CD14-positive monocyte (primary cell): ENCODE measurements at regions not wholly inside any gene's neighbourhood (a gene's known extent, or its start where the extent isn't known, plus 50 kb on each side); places are given as distances from the start of the nearest gene placed in this dataset.

Source experiments
- DNase-seq, 3 donors: peaks; one replicate each; pipeline ENCODE4 v3.0.0-alpha.2; 2011 to 2022
- H2AFZ ChIP-seq: 2 replicates; pipeline ENCODE4 v1.6.0; 2012; ENCODE audit warnings: mild to moderate bottlenecking, low read depth, low read length, inconsistent platforms; ENCODE audit not compliant: insufficient read depth, poor library complexity, severe bottlenecking
- H3K27ac ChIP-seq, 2 donors: 1 replicate in 1 of 2; 2 replicates in 1 of 2; pipeline ENCODE4 v1.5.1; 2012 to 2013; ENCODE audit warnings: low read length in 2 of 2, control low read depth in 1 of 2, inconsistent platforms in 1 of 2, low read depth in 1 of 2, mild to moderate bottlenecking in 1 of 2
- H3K27me3 ChIP-seq, 2 donors: one replicate each; pipeline versions ENCODE4 v1.6.0 to v1.6.1; 2011 to 2013; ENCODE audit warnings: low read length in 2 of 2; ENCODE audit not compliant: control insufficient read depth in 2 of 2, insufficient read depth in 2 of 2
- H3K36me3 ChIP-seq, 2 donors: replicated peaks in 1 of 2; 1 replicate in 1 of 2; 2 replicates in 1 of 2; pipeline versions ENCODE4 v1.5.1 to v1.6.1; 2012 to 2013; ENCODE audit warnings: low read length in 2 of 2, control low read depth in 1 of 2, inconsistent platforms in 1 of 2, mild to moderate bottlenecking in 1 of 2; ENCODE audit not compliant: insufficient read depth in 2 of 2, control insufficient read depth in 1 of 2
- H3K4me1 ChIP-seq, 2 donors: 1 replicate in 1 of 2; 2 replicates in 1 of 2; pipeline versions ENCODE4 v1.5.1 to v1.6.1; 2012 to 2013; ENCODE audit warnings: low read length in 2 of 2, control low read depth in 1 of 2, inconsistent platforms in 1 of 2, mild to moderate bottlenecking in 1 of 2, moderate library complexity in 1 of 2; ENCODE audit not compliant: insufficient read depth in 2 of 2, control insufficient read depth in 1 of 2
- H3K4me2 ChIP-seq: replicated peaks from 2 replicates; pipeline ENCODE3; 2012; ENCODE audit warnings: low read length, moderate library complexity, mild to moderate bottlenecking; ENCODE audit not compliant: poor library complexity, severe bottlenecking; ENCODE audit errors: extremely low read depth
- H3K4me3 ChIP-seq, 3 experiments: fragments of 200-600 bp in 1 of 3; sonication (generic) in 1 of 3; replicated peaks in 1 of 3; 1 replicate in 2 of 3; 2 replicates in 1 of 3; pipeline ENCODE4 v1.5.1; 2011 to 2013; ENCODE audit warnings: low read length in 3 of 3, mild to moderate bottlenecking in 3 of 3, control low read depth in 2 of 3, low read depth in 2 of 3, inconsistent platforms in 1 of 3, moderate library complexity in 1 of 3
- H3K79me2 ChIP-seq: 2 replicates; pipeline ENCODE4 v1.6.0; 2012; ENCODE audit warnings: mild to moderate bottlenecking, control low read depth, inconsistent platforms, low read length, moderate library complexity; ENCODE audit not compliant: insufficient read depth
- H3K9ac ChIP-seq: 2 replicates; pipeline ENCODE4 v1.6.0; 2017; ENCODE audit warnings: low read length, mild to moderate bottlenecking; ENCODE audit not compliant: insufficient read depth, poor library complexity, severe bottlenecking
- H3K9me3 ChIP-seq, 2 donors: replicated peaks in 1 of 2; 1 replicate in 1 of 2; 2 replicates in 1 of 2; pipeline versions ENCODE4 v1.5.1 to v1.6.1; 2012 to 2013; ENCODE audit warnings: low read length in 2 of 2, control low read depth in 1 of 2; ENCODE audit not compliant: control insufficient read depth in 1 of 2, insufficient read depth in 1 of 2
- H4K20me1 ChIP-seq: 2 replicates; pipeline ENCODE4 v1.6.0; 2012; ENCODE audit warnings: mild to moderate bottlenecking, low read length, control low read depth, moderate library complexity; ENCODE audit not compliant: insufficient read depth
- H3K27ac Mint-ChIP-seq, 7 donors: one replicate each; pipeline ENCODE4 v1.8.0; 2020; ENCODE audit warnings: mild to moderate bottlenecking in 7 of 7, mixed read lengths in 7 of 7, moderate library complexity in 6 of 7, inconsistent platforms in 2 of 7
- H3K27me3 Mint-ChIP-seq, 3 donors: one replicate each; pipeline ENCODE4 v1.8.0; 2021 to 2022; ENCODE audit warnings: low read depth in 3 of 3, mild to moderate bottlenecking in 3 of 3, mixed read lengths in 3 of 3, moderate library complexity in 3 of 3, inconsistent platforms in 1 of 3
- H3K36me3 Mint-ChIP-seq, 2 donors: one replicate each; pipeline ENCODE4 v1.8.0; 2020; ENCODE audit warnings: mixed read lengths in 2 of 2, inconsistent platforms in 1 of 2, mild to moderate bottlenecking in 1 of 2
- H3K4me1 Mint-ChIP-seq: one replicate; pipeline ENCODE4 v1.8.0; 2020; ENCODE audit warnings: mild to moderate bottlenecking, mixed read lengths
- H3K4me3 Mint-ChIP-seq, 2 donors: one replicate each; pipeline ENCODE4 v1.8.0; 2020; ENCODE audit warnings: mild to moderate bottlenecking in 2 of 2, mixed read lengths in 2 of 2, moderate library complexity in 1 of 2
- H3K9me3 Mint-ChIP-seq, 7 donors: one replicate each; pipeline ENCODE4 v1.8.0; 2020 to 2022; ENCODE audit warnings: mixed read lengths in 7 of 7, mild to moderate bottlenecking in 6 of 7, moderate library complexity in 6 of 7, inconsistent platforms in 2 of 7
- WGBS: methylation state at CpG from one replicate; pipeline ENCODE4 v1.1.5; 2013; ENCODE audit warnings: missing lambda C conversion rate; ENCODE audit not compliant: insufficient coverage; 5-methylcytosine and 5-hydroxymethylcytosine counted together
- intact Hi-C, 2 donors: fragments of 100-400 bp; cut with micrococcal nuclease; formaldehyde crosslinking; loops; one replicate each; pipeline versions ENCODE4 v1.15.0 to v1.15.1; 2023
- TF ChIP-seq, protein P1 (sequence below): fragments of 200-600 bp; IDR thresholded peaks from one replicate; pipeline ENCODE4 v1.8.0; 2022; ENCODE audit warnings: antibody characterized with exemption, mild to moderate bottlenecking

- Histone ChIP-seq H3K4me1 (no peaks in the 10 kb centered on the region), H3K4me2 (no peak overlapping the region), H3K79me2 (no peaks in the 10 kb centered on the region), H3K9ac (no peak overlapping the region), H3K27me3 (no peaks in the 10 kb centered on the region), H3K9me3 (no peaks in the 10 kb centered on the region), H4K20me1 (no peaks in the 10 kb centered on the region), H3K36me3 (no peaks in the 10 kb centered on the region), H3K27ac (no peak overlapping the region), H3K4me3 (no peak overlapping the region), H2AFZ (no peak overlapping the region)
- no peak for DNase-seq
- TF ChIP-seq, protein P1, sequence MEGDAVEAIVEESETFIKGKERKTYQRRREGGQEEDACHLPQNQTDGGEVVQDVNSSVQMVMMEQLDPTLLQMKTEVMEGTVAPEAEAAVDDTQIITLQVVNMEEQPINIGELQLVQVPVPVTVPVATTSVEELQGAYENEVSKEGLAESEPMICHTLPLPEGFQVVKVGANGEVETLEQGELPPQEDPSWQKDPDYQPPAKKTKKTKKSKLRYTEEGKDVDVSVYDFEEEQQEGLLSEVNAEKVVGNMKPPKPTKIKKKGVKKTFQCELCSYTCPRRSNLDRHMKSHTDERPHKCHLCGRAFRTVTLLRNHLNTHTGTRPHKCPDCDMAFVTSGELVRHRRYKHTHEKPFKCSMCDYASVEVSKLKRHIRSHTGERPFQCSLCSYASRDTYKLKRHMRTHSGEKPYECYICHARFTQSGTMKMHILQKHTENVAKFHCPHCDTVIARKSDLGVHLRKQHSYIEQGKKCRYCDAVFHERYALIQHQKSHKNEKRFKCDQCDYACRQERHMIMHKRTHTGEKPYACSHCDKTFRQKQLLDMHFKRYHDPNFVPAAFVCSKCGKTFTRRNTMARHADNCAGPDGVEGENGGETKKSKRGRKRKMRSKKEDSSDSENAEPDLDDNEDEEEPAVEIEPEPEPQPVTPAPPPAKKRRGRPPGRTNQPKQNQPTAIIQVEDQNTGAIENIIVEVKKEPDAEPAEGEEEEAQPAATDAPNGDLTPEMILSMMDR = no peak
- Mint-ChIP-seq H3K4me3 (no peak overlapping the region), H3K9me3 (no peaks in the 10 kb centered on the region), H3K27me3 (peaks cover 0 to 4% (median 4%) of the 10 kb centered on the region in 3 donors), H3K36me3 (no peaks in the 10 kb centered on the region), H3K27ac (no peak overlapping the region), H3K4me1 (no peaks in the 10 kb centered on the region)
- intact Hi-C loops = no loop called here
- no CpG with 5 or more reads among the region's 2 CpGs for WGBS
Measured at GRCh38 chr9:118990949-118991348, 378.3 kb downstream of the BRINP1 start.

DNA sequence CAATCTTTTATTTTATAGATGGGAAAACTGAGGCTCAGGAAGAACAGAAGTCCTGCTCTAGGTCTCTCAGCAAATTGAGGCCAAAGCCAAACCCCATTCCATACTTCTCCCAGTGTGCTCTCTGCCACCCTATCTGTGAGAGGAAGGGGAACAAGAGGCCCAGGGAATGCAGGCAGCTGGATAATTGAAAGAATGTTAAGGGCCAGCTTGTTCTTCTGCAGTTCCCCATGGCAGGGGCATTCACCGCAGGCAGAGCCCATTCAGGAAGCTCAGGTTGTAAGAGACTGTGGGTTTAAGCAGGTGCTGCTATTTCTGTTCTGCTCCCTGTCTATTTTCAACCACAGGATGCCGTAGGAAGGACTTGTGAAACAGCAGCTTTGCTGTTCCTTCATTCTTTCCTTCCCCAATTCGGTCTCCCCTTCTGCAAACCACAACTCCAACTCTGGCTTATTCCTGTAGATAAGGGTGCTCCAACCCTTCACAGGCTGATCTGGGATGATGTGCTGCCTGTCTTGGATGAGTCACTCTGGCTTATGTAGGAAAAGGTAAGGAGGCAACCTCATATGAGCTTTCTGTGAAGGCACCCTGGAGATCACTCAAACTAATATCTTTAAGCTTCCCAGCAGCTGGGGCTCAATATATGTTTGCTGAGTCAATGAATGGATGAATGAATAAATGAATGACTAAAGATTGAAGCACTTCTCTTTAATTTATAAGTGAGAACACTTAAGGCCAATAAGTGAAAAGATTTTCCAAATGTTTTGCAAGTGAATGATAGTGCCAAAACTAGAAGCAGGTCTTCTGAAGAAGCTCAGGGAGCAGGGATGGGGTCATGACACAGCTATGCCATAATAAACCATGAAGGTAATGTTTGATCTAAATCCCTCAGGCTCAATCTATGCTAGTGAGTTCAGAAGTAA, 377.6 kb downstream of the BRINP1 start:
- H3K9me3 ChIP-seq = no peaks in the 10 kb centered on the region
- no peaks in the 10 kb centered on the region for H3K36me3 ChIP-seq
- H3K27me3 ChIP-seq = no peaks in the 10 kb centered on the region
- Mint-ChIP-seq H3K4me3 (no peak overlapping the region), H3K27me3 (peaks cover 0 to 4% (median 2%) of the 10 kb centered on the region in 3 donors), H3K36me3 (no peaks in the 10 kb centered on the region), H3K27ac (no peak overlapping the region), H3K4me1 (no peaks in the 10 kb centered on the region), H3K9me3 (no peaks in the 10 kb centered on the region)
- no peaks in the 10 kb centered on the region for H4K20me1 ChIP-seq
- no peak overlapping the region for H2AFZ ChIP-seq
- no peaks in the 10 kb centered on the region for H3K79me2 ChIP-seq
- intact Hi-C loops = no loop called here
- DNase-seq = no peak
- no peak overlapping the region for H3K4me3 ChIP-seq
- TF ChIP-seq, protein P1 = no peak
- no peak overlapping the region for H3K9ac ChIP-seq
- no peak overlapping the region for H3K27ac ChIP-seq
- H3K4me1 ChIP-seq = no peaks in the 10 kb centered on the region
- H3K4me2 ChIP-seq = no peak overlapping the region
- WGBS = no CpG with 5 or more reads among the region's 3 CpGs
